ENCODE measurements at regions not wholly inside any gene's neighbourhood (a gene's known extent, or its start where the extent isn't known, plus 50 kb on each side); places are given as distances from the start of the nearest gene placed in this dataset.

DNA sequence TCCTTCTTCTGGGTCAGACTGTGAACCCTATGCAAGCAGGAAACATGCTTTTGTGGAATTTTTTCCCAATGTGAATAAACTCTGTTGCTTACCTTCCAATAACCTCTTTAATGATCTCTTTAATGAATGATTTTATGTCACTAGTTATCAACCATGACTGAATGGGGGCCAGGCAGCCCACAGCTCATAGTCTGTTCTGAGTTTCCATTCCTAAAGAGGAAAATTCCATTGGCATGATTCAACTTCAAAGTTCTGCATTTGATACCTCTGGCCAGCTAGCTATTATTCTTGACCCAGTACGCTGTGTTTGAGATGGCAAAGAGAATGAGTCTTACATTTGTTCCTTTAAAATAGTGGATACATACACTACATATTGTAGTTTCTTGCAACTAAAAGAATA is 867.8 kb upstream of the CELF2 start:
- Histone ChIP-seq H3K36me3 (ENCODE audit: insufficient read depth, insufficient read length, low read length) (no peaks in the 10 kb centered on the region), H3K4me3 (ENCODE audit: insufficient read length, low read depth) (no peak overlapping the region), H3K9ac (ENCODE audit: insufficient read length, low read depth) (no peak overlapping the region), H3K27me3 (ENCODE audit: insufficient read depth, insufficient read length) (no peaks in the 10 kb centered on the region), H3K4me1 (ENCODE audit: insufficient read depth, insufficient read length) (no peaks in the 10 kb centered on the region), H3K9me3 (ENCODE audit: insufficient read depth, low read length) (no peaks in the 10 kb centered on the region)
- TF ChIP-seq YY1 (IDR thresholded peaks at IDR 0.05; ENCODE audit: insufficient read depth, insufficient read length) (no peak), ZNF274 (IDR thresholded peaks at IDR 0.05; ENCODE audit: low read depth, low read length) (no peak), SUZ12 (IDR thresholded peaks at IDR 0.05; ENCODE audit: extremely low read depth, insufficient read depth, insufficient read length) (no peak)
- no peak for DNase-seq (ENCODE audit: low read depth, low spot score)

DNA sequence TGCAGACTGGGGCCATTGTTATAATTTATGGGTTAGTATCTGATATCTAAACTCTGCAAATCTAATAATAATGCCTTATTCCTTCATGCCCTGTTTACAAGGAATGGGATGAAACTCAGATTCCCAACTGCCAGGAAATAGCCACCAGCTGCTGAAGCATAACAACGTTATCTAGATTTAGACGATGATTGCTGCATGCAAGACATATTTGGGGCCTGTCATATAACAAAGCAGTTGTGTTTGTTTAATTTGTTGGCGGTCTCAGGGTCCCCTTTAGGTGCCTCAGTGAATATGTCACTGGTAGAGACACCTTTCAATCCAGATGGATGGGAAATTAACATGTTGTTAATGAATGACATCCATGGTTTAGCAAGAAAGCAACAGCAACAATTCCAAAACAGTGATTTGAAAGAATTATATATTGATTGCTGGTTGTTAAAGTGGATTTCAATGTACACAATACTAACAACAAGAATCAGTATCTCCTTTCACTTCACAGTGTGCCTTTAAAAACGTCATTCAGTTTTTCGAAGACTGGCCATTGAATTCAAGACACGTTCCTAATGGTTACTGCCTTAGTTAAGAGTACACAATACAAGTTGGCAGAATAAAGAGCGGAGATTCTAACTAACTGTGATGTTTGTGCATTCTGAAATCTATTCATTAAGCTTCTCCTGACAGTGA is 860.6 kb upstream of the CELF2 start:
- no peaks in the 10 kb centered on the region for H3K36me3 ChIP-seq (ENCODE audit: insufficient read depth, insufficient read length, low read length)
- H3K4me3 ChIP-seq (ENCODE audit: insufficient read length, low read depth): no peak overlapping the region
- no peak overlapping the region for H3K9ac ChIP-seq (ENCODE audit: insufficient read length, low read depth)
- TF ChIP-seq ZNF274 (IDR thresholded peaks at IDR 0.05; ENCODE audit: low read depth, low read length): no peak
- no peak for TF ChIP-seq YY1 (IDR thresholded peaks at IDR 0.05; ENCODE audit: insufficient read depth, insufficient read length)
- no peak for TF ChIP-seq SUZ12 (IDR thresholded peaks at IDR 0.05; ENCODE audit: extremely low read depth, insufficient read depth, insufficient read length)
- no peak for DNase-seq (ENCODE audit: low read depth, low spot score)
- no peaks in the 10 kb centered on the region for H3K4me1 ChIP-seq (ENCODE audit: insufficient read depth, insufficient read length)
- no peaks in the 10 kb centered on the region for H3K27me3 ChIP-seq (ENCODE audit: insufficient read depth, insufficient read length)
- peaks cover 27% of the 10 kb centered on the region; the same call in 1 of the 2 replicates for H3K9me3 ChIP-seq (ENCODE audit: insufficient read depth, low read length)

GRCh38 chr10:10160821-10161312 is 856.8 kb upstream of the CELF2 start:
- Histone ChIP-seq H3K4me1 (ENCODE audit: insufficient read depth, insufficient read length) (no peaks in the 10 kb centered on the region), H3K36me3 (ENCODE audit: insufficient read depth, insufficient read length, low read length) (no peaks in the 10 kb centered on the region), H3K27me3 (ENCODE audit: insufficient read depth, insufficient read length) (no peaks in the 10 kb centered on the region), H3K9me3 (ENCODE audit: insufficient read depth, low read length) (peaks cover 31% of the 10 kb centered on the region; the same call in 1 of the 2 replicates), H3K9ac (ENCODE audit: insufficient read length, low read depth) (no peak overlapping the region), H3K4me3 (ENCODE audit: insufficient read length, low read depth) (no peak overlapping the region)
- TF ChIP-seq ZNF274 (IDR thresholded peaks at IDR 0.05; ENCODE audit: low read depth, low read length) (no peak), SUZ12 (IDR thresholded peaks at IDR 0.05; ENCODE audit: extremely low read depth, insufficient read depth, insufficient read length) (no peak), YY1 (IDR thresholded peaks at IDR 0.05; ENCODE audit: insufficient read depth, insufficient read length) (no peak)
- DNase-seq (ENCODE audit: low read depth, low spot score): no peak

GRCh38 chr10:10164848-10165247 is 852.8 kb upstream of the CELF2 start:
- Histone ChIP-seq H3K27me3 (ENCODE audit: insufficient read depth, insufficient read length) (no peaks in the 10 kb centered on the region), H3K4me3 (ENCODE audit: insufficient read length, low read depth) (no peak overlapping the region), H3K9me3 (ENCODE audit: insufficient read depth, low read length) (peaks cover 19% of the 10 kb centered on the region; the same call in 1 of the 2 replicates), H3K36me3 (ENCODE audit: insufficient read depth, insufficient read length, low read length) (no peaks in the 10 kb centered on the region), H3K4me1 (ENCODE audit: insufficient read depth, insufficient read length) (no peaks in the 10 kb centered on the region), H3K9ac (ENCODE audit: insufficient read length, low read depth) (no peak overlapping the region)
- TF ChIP-seq YY1 (IDR thresholded peaks at IDR 0.05; ENCODE audit: insufficient read depth, insufficient read length) (no peak), SUZ12 (IDR thresholded peaks at IDR 0.05; ENCODE audit: extremely low read depth, insufficient read depth, insufficient read length) (no peak), ZNF274 (IDR thresholded peaks at IDR 0.05; ENCODE audit: low read depth, low read length) (no peak)
- no peak for DNase-seq (ENCODE audit: low read depth, low spot score)

- TF ChIP-seq SUZ12 (IDR thresholded peaks at IDR 0.05; ENCODE audit: extremely low read depth, insufficient read depth, insufficient read length) (no peak), YY1 (IDR thresholded peaks at IDR 0.05; ENCODE audit: insufficient read depth, insufficient read length) (no peak), ZNF274 (IDR thresholded peaks at IDR 0.05; ENCODE audit: low read depth, low read length) (no peak)
Measured at GRCh38 chr10:10165415-10165814, 852.3 kb upstream of the CELF2 start.

DNA sequence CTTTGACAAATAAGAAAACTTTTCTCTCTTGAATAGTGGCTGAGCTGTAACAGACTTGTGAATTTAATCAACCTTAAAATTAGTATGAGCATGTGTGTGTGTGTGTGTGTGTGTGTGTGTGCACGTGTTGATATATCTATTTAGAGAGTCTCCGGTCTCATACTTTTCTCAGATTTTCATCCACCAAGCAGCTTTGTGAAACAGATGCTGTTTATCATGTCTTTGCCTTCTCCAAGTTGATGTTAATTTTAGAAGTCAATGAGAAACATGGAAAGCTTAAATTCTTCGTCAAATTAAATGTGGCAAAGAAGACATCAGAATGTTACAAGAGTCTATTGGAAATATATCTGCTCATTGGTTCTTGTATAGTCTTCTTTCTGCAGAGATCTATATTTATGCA is 839.2 kb upstream of the CELF2 start:
- DNase-seq (ENCODE audit: low read depth, low spot score): no peak
- H3K4me1 ChIP-seq (ENCODE audit: insufficient read depth, insufficient read length): no peaks in the 10 kb centered on the region
- no peak for TF ChIP-seq ZNF274 (IDR thresholded peaks at IDR 0.05; ENCODE audit: low read depth, low read length)
- TF ChIP-seq SUZ12 (IDR thresholded peaks at IDR 0.05; ENCODE audit: extremely low read depth, insufficient read depth, insufficient read length): no peak
- no peak for TF ChIP-seq YY1 (IDR thresholded peaks at IDR 0.05; ENCODE audit: insufficient read depth, insufficient read length)

More at GRCh38 chr10:10165415-10165814, 852.3 kb upstream of the CELF2 start:
- DNase-seq (ENCODE audit: low read depth, low spot score): no peak
- Histone ChIP-seq H3K27me3 (ENCODE audit: insufficient read depth, insufficient read length) (no peaks in the 10 kb centered on the region), H3K4me1 (ENCODE audit: insufficient read depth, insufficient read length) (no peaks in the 10 kb centered on the region), H3K4me3 (ENCODE audit: insufficient read length, low read depth) (no peak overlapping the region), H3K9ac (ENCODE audit: insufficient read length, low read depth) (no peak overlapping the region), H3K36me3 (ENCODE audit: insufficient read depth, insufficient read length, low read length) (no peaks in the 10 kb centered on the region), H3K9me3 (ENCODE audit: insufficient read depth, low read length) (peaks cover 13% of the 10 kb centered on the region; the same call in 1 of the 2 replicates)

GRCh38 chr10:10193848-10194247 is 823.8 kb upstream of the CELF2 start:
- Histone ChIP-seq H3K4me3 (ENCODE audit: insufficient read length, low read depth) (no peak overlapping the region), H3K9me3 (ENCODE audit: insufficient read depth, low read length) (no peaks in the 10 kb centered on the region), H3K4me1 (ENCODE audit: insufficient read depth, insufficient read length) (no peaks in the 10 kb centered on the region), H3K36me3 (ENCODE audit: insufficient read depth, insufficient read length, low read length) (no peaks in the 10 kb centered on the region), H3K27me3 (ENCODE audit: insufficient read depth, insufficient read length) (no peaks in the 10 kb centered on the region), H3K9ac (ENCODE audit: insufficient read length, low read depth) (no peak overlapping the region)
- DNase-seq (ENCODE audit: low read depth, low spot score): no peak
- TF ChIP-seq YY1 (IDR thresholded peaks at IDR 0.05; ENCODE audit: insufficient read depth, insufficient read length) (no peak), SUZ12 (IDR thresholded peaks at IDR 0.05; ENCODE audit: extremely low read depth, insufficient read depth, insufficient read length) (no peak), ZNF274 (IDR thresholded peaks at IDR 0.05; ENCODE audit: low read depth, low read length) (no peak)

More for the DNA sequence above, 839.2 kb upstream of the CELF2 start:
- no peaks in the 10 kb centered on the region for H3K9me3 ChIP-seq (ENCODE audit: insufficient read depth, low read length)
- no peaks in the 10 kb centered on the region for H3K27me3 ChIP-seq (ENCODE audit: insufficient read depth, insufficient read length)
- H3K4me3 ChIP-seq (ENCODE audit: insufficient read length, low read depth): no peak overlapping the region
- no peaks in the 10 kb centered on the region for H3K36me3 ChIP-seq (ENCODE audit: insufficient read depth, insufficient read length, low read length)
- no peak overlapping the region for H3K9ac ChIP-seq (ENCODE audit: insufficient read length, low read depth)
